DMS153 treated with DMSO at 0.1 percent for 48 hours (cell line): ENCODE measurements at regions not wholly inside any gene's neighbourhood (a gene's known extent, or its start where the extent isn't known, plus 50 kb on each side); places are given as distances from the start of the nearest gene placed in this dataset.
"Not testable (repeated sequence)": the region's sequence is repeated elsewhere in the genome, so short reads cannot be mapped to it uniquely, and the experiment has no call there.

Experiments
- DNase-seq: peaks from one replicate; lab custom pipeline; 2025; ENCODE audit not compliant: unreplicated experiment; lab: John Stamatoyannopoulos, UW

- no peak for DNase-seq
These were observed 1316.4 kb downstream of the TBC1D22A start for GRCh38 chr22:48078825-48079224.

GRCh38 chr22:48077699-48078098 is 1315.2 kb downstream of the TBC1D22A start:
- no peak for DNase-seq

GRCh38 chr22:48076008-48076407 is 1313.6 kb downstream of the TBC1D22A start:
- no peak for DNase-seq

- no peak for DNase-seq
These were observed 1313.2 kb downstream of the TBC1D22A start for GRCh38 chr22:48075604-48076003.

GRCh38 chr22:48072777-48073176 is 1310.3 kb downstream of the TBC1D22A start:
- no peak for DNase-seq

- DNase-seq: no peak
These were observed 1309.4 kb downstream of the TBC1D22A start for GRCh38 chr22:48071828-48072227.

GRCh38 chr22:48071305-48071704 is 1308.9 kb downstream of the TBC1D22A start:
- no peak for DNase-seq

GRCh38 chr22:48070760-48071159 is 1308.3 kb downstream of the TBC1D22A start:
- DNase-seq: no peak

- no peak for DNase-seq
These were observed 1307.6 kb downstream of the TBC1D22A start for GRCh38 chr22:48070083-48070482.

GRCh38 chr22:48069256-48069655 is 1306.8 kb downstream of the TBC1D22A start:
- no peak for DNase-seq

GRCh38 chr22:48068323-48068885 is 1306.0 kb downstream of the TBC1D22A start:
- DNase-seq: no peak

GRCh38 chr22:48065892-48066291 is 1303.4 kb downstream of the TBC1D22A start:
- no peak for DNase-seq

GRCh38 chr22:48061726-48062125 is 1299.3 kb downstream of the TBC1D22A start:
- no peak for DNase-seq

GRCh38 chr22:48060266-48060665 is 1297.8 kb downstream of the TBC1D22A start:
- DNase-seq: no peak

GRCh38 chr22:48059521-48059920 is 1297.1 kb downstream of the TBC1D22A start:
- DNase-seq: not testable (repeated sequence)

GRCh38 chr22:48057116-48057835 is 1294.8 kb downstream of the TBC1D22A start:
- no peak for DNase-seq

GRCh38 chr22:48055827-48056226 is 1293.4 kb downstream of the TBC1D22A start:
- no peak for DNase-seq

- no peak for DNase-seq
These were observed 1292.7 kb downstream of the TBC1D22A start for GRCh38 chr22:48055185-48055584.

- DNase-seq: no peak
These were observed 1292.1 kb downstream of the TBC1D22A start for GRCh38 chr22:48054596-48054995.

- no peak for DNase-seq
These were observed 1291.5 kb downstream of the TBC1D22A start for GRCh38 chr22:48053973-48054372.

- DNase-seq: no peak
These were observed 1291.0 kb downstream of the TBC1D22A start for GRCh38 chr22:48053486-48053885.

- no peak for DNase-seq
These were observed 1290.1 kb downstream of the TBC1D22A start for GRCh38 chr22:48052621-48052890.
